ENCODE measurements at regions not wholly inside any gene's neighbourhood (a gene's known extent, or its start where the extent isn't known, plus 50 kb on each side); places are given as distances from the start of the nearest gene placed in this dataset.

DNA sequence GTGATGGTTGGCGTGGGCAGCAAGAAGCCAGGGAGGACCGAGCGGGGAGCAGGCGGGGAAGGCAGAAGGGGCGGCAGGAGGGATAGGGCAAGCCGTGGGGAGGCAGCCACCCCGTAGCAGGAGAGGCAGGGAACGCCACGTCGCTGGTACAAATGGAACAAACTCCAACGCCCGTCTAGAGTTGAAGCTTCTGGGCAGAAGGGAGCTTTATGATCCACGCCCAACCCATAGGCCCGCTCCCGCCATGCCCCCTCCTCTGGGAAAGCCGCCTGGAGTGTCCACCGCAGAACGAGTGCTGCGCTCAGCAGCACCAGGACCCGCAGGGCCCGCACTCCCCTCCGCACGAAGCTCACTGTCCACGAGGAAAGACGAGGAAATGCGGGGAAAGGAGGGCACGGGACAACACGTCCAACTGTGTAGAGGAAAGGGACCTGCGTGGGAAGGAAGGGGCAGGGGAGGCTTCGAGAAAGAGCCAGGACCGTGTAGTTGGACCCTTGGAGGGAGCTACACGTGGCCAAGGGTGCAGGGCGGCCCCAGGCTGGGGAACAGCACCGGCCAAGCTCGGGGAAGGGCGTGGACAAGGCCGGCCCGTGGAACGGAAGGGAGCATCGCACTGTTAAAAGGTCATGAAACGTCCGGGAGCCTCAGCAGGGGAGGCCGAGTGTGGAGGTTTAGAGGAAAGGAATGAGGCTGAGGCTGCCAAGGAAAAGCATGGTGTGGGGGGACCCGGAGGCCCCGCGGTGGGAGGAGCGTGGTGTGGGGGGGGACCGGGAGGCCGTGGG lies 204.0 kb downstream of the DLL1 start:
- no peak overlapping the region for H3K9ac ChIP-seq (ENCODE audit: low read length)

DNA sequence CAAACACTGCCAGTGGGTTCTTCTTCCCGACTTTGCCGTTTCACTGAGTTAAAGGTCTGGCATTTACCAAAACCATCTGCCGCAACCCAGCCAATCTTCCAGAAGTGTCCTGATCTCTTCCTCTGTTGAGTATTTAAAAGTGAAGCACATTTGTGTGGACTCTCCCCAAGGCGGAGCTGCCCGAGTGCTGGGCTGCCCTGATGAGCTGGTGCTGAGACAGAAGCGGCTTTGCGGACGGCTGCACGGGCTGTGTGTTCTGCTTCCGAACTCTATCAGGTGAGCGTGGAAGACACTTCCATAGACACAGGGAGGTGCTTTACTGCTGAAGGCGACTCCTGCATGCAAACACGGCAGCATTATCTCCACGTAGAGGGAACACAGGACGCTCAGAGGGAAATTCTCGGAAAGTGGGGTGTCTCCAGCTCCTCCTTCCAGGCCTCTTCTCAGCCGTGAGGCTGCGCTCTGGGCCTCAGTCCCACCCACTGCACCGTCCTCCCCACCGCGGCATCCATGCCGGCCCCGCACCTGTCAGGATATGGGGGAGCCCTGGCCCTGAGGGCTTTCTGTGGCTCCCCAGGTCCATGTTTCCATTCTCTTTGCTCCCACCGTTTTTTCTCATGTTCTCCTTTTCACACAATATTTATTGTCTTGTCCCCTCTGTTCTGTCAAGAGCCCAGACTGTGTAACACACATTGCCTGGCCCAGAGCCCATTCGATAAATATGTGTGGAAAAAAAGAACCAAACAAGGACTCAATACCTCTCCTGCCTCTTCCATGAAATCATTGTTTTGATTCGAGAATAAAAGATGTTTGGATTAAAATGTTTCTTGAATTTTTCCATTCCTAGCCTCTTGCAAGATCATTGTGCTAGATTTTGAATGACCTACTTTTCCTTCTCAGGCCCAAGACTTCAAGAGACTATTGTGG lies 205.1 kb downstream of the DLL1 start:
- TF ChIP-seq EZH2phosphoT487 (conservative IDR thresholded peaks at IDR 0.05; ENCODE audit: low read length) (no peak), CTCF (IDR thresholded peaks at IDR 0.05; ENCODE audit: insufficient read depth, low read length, poor library complexity, severe bottlenecking) (no peak)
- no peaks in the 10 kb centered on the region for H3K9me3 ChIP-seq (ENCODE audit: insufficient read depth, low read length)
- no peaks in the 10 kb centered on the region for H3K27me3 ChIP-seq (ENCODE audit: low read length)
- no peaks in the 10 kb centered on the region for H3K79me2 ChIP-seq (ENCODE audit: insufficient read depth, low read length)
- H3K27ac ChIP-seq (ENCODE audit: low read depth, low read length) = no peak overlapping the region
- no peaks in the 10 kb centered on the region for H3F3A ChIP-seq (ENCODE audit: insufficient read depth)
- no peak overlapping the region for H3K4me3 ChIP-seq (ENCODE audit: insufficient read depth, low read length, poor library complexity, severe bottlenecking)
- H3K36me3 ChIP-seq (ENCODE audit: low read length) = no peaks in the 10 kb centered on the region
- H3K9me2 ChIP-seq (replicated peaks; ENCODE audit: insufficient read depth, low read length) = no peaks in the 10 kb centered on the region
- no peak overlapping the region for H2AFZ ChIP-seq (ENCODE audit: low read depth, low read length, severe bottlenecking)
- no peak overlapping the region for H3K4me2 ChIP-seq (ENCODE audit: low read depth, low read length, poor library complexity, severe bottlenecking)
- no peaks in the 10 kb centered on the region for H4K20me1 ChIP-seq (ENCODE audit: low read depth, low read length)
- H3K9ac ChIP-seq (ENCODE audit: low read length) = no peak overlapping the region

More for the DNA sequence above, 204.0 kb downstream of the DLL1 start:
- Histone ChIP-seq H3K27ac (ENCODE audit: low read depth, low read length) (no peak overlapping the region), H3K36me3 (ENCODE audit: low read length) (no peaks in the 10 kb centered on the region), H3K4me2 (ENCODE audit: low read depth, low read length, poor library complexity, severe bottlenecking) (no peak overlapping the region), H2AFZ (ENCODE audit: low read depth, low read length, severe bottlenecking) (no peak overlapping the region), H3K4me3 (ENCODE audit: insufficient read depth, low read length, poor library complexity, severe bottlenecking) (no peak overlapping the region), H3K9me3 (ENCODE audit: insufficient read depth, low read length) (no peaks in the 10 kb centered on the region), H3K27me3 (ENCODE audit: low read length) (no peaks in the 10 kb centered on the region), H3K79me2 (ENCODE audit: insufficient read depth, low read length) (no peaks in the 10 kb centered on the region), H4K20me1 (ENCODE audit: low read depth, low read length) (no peaks in the 10 kb centered on the region), H3K9me2 (replicated peaks; ENCODE audit: insufficient read depth, low read length) (no peaks in the 10 kb centered on the region), H3F3A (ENCODE audit: insufficient read depth) (no peaks in the 10 kb centered on the region)
- TF ChIP-seq EZH2phosphoT487 (conservative IDR thresholded peaks at IDR 0.05; ENCODE audit: low read length) (no peak), CTCF (IDR thresholded peaks at IDR 0.05; ENCODE audit: insufficient read depth, low read length, poor library complexity, severe bottlenecking) (no peak)

DNA sequence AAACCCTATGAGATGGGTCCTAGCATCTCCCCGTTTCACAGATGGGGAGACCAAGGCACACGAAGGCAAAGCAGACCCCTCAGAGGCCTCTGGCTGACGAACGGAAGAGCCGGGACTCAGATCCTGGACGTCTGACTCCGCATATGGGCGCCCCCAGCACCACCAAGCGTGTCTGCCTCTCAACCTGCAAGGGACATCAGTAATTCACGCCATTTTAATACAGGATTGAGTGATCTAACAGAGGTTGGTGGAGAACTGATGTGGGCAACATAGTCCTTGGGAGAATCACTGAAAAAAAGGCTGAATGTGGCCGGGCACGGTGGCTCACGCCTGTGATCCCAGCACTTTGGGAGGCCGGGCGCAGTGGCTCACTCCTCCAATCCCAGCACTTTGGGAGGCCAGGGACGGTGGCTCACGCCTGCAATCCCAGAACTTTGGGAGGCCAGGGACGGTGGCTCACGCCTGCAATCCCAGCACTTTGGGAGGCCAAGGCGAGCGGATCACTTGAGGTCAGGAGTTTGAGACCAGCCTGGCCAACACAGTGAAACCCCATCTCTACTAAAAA lies 206.6 kb downstream of the DLL1 start:
- Histone ChIP-seq H3K4me3 (ENCODE audit: insufficient read depth, low read length, poor library complexity, severe bottlenecking) (no peak overlapping the region), H3K79me2 (ENCODE audit: insufficient read depth, low read length) (no peaks in the 10 kb centered on the region), H3K36me3 (ENCODE audit: low read length) (no peaks in the 10 kb centered on the region), H3K4me2 (ENCODE audit: low read depth, low read length, poor library complexity, severe bottlenecking) (no peak overlapping the region), H3K9me2 (replicated peaks; ENCODE audit: insufficient read depth, low read length) (no peaks in the 10 kb centered on the region), H3K9me3 (ENCODE audit: insufficient read depth, low read length) (no peaks in the 10 kb centered on the region), H3F3A (ENCODE audit: insufficient read depth) (no peaks in the 10 kb centered on the region), H2AFZ (ENCODE audit: low read depth, low read length, severe bottlenecking) (no peak overlapping the region), H4K20me1 (ENCODE audit: low read depth, low read length) (no peaks in the 10 kb centered on the region), H3K27ac (ENCODE audit: low read depth, low read length) (no peak overlapping the region), H3K9ac (ENCODE audit: low read length) (no peak overlapping the region), H3K27me3 (ENCODE audit: low read length) (no peaks in the 10 kb centered on the region)
- TF ChIP-seq EZH2phosphoT487 (conservative IDR thresholded peaks at IDR 0.05; ENCODE audit: low read length) = no peak
- no peak for TF ChIP-seq CTCF (IDR thresholded peaks at IDR 0.05; ENCODE audit: insufficient read depth, low read length, poor library complexity, severe bottlenecking)

All from SU-DHL-6 (cell line).